ENCODE measurements at regions not wholly inside any gene's neighbourhood (a gene's known extent, or its start where the extent isn't known, plus 50 kb on each side); places are given as distances from the start of the nearest gene placed in this dataset.
A peak's percentile ranks its signal among the peaks of the same experiment; 100 is the strongest.

GRCh38 chr12:75725521-75726111, 214.2 kb upstream of the KRR1 start:
- peak; percentile 92 for DNase-seq (ENCODE audit: low read depth)

DNA sequence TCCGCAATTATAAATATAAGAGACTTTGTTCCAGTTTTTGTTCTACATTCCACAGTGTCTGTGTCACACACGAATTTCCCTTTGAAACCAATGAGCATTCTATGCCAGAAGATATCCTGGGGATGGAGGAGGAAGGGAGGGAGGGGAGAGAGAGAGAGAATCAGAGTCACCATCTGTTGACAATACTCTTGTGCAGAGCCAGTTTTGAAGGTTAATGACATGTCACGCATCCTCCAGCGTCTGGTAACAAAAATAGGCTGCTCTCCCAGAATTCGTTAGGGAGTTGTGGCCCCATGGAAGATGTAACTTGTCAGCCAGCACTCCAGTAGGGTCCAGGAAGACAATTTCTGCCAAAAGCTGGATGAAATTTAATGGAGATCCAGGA, 213.5 kb upstream of the KRR1 start:
- DNase-seq (ENCODE audit: low read depth) = peak; percentile 93

DNA sequence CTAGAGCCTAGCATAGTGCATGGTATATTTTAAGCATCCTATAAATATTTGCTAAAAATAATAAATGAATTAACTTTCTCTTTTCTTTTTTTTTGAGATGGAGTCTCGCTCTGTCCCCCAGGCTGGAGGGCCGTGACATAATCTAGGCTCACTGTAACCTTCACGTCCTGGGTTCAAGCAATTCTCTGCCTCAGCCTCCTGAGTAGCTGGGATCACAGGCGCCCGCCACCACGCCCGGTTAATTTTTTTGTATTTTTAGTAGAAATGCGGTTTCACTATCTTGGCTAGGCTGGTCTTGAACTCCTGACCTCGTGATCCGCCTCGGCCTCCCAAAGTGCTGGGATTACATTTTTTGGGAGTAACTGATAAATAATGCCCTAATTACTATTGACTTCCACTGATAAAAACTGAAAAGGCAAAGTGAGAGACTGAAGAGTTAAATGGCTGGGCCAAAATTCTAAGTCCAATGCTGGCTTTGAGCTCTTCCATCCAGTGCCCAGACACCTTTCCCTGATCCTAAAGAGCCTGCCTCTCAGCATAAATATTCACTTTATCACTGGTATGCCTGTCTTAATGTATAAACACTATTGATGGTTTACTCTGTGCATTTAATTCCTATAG, 213.0 kb upstream of the KRR1 start:
- no peak for DNase-seq (ENCODE audit: low read depth)

- peak; percentile 96 for DNase-seq (ENCODE audit: low read depth)
Observed at GRCh38 chr12:75722714-75723200, 211.3 kb upstream of the KRR1 start.

- no peak for DNase-seq (ENCODE audit: low read depth)
Observed at GRCh38 chr12:75721796-75722195, 210.4 kb upstream of the KRR1 start.

DNA sequence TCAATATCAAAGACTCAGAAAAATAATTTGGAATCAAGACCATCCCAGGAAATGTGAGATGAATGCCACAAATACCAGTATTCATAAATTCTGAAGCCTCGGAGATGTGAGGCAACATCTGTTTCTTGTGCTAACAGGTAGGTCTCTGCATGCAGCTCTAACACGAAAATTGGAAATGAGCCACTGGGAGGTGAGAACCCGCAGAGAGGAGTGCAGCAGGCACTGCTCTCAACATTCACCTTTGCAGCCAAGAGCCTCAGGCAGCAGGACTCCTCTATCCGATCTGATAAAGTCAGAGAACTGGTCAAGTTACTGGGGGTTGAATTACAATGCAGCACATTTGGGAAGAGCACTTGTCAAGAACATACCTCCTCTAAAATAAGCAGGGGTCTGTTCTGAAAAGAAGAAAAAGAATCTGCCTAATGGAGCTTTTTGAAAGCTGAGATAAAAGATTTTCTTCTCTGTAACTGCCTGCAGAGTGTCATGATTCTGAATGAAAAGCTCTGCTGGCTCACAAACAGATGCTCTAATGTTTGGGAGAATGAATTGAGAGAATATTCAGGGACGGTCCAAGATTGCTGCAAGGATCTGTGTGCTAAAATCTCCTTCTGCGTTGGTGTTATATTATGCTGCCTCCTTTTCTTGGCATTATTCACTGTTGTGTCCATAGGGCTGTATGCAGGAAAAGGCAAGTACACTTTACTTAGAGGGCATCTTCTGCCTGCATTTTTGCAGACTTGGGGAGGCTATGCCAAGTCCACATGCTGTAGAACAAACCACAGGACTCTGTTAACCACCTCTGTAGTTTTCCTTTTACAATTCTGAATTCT, 209.6 kb upstream of the KRR1 start:
- DNase-seq (ENCODE audit: low read depth) = no peak

DNA sequence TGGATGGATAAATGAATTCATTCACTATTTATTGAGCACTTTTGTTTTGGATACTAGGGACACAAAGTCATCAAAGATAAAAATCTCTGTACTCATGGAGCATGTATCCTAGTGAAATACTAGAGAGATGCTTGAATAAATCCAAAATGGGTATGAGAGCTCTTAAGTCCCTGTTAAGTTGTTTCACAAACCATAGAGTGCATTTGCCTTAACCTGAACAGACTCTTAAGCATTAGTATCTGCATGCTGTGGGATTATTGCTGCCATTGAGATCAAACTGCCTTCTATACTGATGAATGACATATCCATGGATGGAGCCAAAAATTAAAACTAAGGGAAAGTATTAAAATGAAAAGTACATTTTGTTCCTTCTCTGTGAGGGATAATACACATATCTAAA, 206.5 kb upstream of the KRR1 start:
- no peak for DNase-seq (ENCODE audit: low read depth)

- DNase-seq (ENCODE audit: low read depth) = no peak
Observed at GRCh38 chr12:75716291-75717025, 205.0 kb upstream of the KRR1 start.

GRCh38 chr12:75715682-75716081, 204.3 kb upstream of the KRR1 start:
- DNase-seq (ENCODE audit: low read depth) = no peak

DNA sequence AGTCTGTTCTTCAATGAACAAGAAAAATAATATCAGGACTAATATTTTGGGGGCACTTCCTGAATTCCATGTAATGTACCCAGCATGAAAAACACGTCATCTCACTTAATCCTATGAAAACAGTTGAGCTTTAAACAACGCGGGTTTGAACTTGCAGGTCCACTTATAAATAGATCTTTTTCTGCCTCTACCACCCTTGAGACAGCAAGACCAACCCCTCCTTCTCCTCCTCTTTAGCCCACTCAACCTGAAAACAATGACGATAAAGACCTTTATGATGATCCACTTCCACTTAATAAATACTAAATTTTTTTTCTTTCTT, 203.9 kb upstream of the KRR1 start:
- DNase-seq (ENCODE audit: low read depth) = no peak

DNA sequence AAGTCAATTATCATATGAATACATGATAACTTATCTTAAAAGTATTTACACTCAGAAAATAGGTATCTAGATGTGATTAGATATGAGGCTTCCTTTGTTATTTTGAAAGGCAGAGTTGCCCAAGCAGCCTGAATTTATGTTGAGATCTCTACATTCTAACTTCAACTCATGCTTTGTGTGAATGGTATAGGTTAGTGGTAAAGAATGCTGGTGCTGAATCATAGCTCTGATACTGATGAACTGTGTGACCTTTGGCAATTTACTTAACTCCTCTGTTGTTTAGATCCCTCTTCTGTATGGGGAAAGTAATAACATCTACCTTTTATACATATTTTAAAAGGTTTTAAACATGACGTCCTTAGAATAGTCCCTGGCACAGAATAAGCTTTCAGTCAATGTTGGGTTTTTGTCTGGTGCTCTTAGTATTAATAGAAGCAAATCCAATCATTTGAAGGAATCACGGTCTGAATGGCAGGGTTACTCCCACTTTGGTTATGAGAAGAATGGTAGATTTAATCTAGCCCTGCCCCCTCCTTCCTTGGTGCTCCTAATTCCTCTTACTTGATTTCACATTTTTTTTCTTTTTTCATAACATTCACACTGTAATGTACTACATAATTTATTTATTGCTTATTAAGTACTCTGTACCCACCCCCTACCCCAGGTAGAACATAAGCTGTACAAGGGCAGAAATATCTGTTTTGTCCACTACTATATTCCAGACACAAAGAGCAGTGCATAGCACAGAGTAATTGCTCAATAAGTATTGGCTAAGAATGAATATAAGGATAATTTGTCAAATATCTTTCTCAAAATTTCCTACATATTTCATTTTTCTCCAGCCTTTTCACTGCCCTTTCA, 203.3 kb upstream of the KRR1 start:
- peak; percentile 38 for DNase-seq (ENCODE audit: low read depth)

DNA sequence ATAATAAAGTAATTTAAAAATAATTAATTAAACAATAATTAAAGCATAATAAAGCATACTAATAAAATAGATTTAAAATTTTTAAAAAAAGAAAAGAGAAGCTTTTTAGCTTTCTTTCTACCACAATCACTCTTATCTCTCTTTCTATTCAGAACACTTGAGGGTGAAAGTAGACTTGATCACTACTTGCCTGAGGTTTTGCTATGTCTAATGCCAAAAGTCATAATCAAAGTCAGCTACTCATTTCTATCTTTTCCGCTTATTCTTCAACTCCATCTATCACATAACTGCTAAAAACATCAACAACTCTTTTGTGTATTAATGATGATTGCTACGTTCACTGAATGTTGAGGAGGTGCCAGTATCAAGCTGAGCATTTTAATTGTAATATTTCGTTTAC, 202.0 kb upstream of the KRR1 start:
- DNase-seq (ENCODE audit: low read depth) = no peak

DNA sequence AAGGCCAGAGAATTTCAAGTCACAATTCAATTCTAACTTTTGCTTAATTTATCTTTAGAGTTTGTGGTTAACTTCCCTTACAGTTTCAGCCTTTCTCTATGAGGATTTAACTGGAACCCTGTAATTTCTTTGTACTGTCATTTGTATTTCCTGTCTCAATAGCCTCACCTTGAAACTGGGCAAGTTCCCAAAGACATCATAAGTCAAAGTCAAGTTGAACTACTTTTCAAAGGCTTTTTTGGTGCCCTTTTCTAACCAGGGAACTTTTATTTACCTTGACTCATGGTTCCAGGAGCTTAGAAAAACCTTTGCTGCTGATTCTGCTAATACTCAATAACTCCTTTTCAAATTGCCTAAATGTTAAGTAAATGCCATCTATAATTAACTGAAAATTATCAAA, 200.8 kb upstream of the KRR1 start:
- DNase-seq (ENCODE audit: low read depth) = no peak

DNA sequence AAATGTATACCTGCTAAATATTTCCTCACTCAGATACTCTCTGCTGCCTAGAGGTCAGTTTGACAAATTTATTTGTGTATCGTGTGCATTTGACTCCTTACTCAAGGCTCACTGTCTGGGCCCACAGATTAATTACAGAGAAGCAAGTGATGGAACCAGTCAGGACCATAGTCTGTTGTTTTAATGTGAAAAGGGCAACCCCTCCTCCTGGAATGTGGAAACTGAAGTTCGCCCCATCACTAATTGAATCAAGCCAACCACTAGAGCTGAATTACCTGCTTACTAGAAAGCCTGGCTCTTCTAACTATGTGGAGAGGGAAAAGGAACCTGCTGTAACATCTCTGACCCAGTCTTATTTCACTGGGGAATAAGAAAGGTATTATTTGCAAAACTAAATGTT, 199.9 kb upstream of the KRR1 start:
- DNase-seq (ENCODE audit: low read depth) = no peak

DNA sequence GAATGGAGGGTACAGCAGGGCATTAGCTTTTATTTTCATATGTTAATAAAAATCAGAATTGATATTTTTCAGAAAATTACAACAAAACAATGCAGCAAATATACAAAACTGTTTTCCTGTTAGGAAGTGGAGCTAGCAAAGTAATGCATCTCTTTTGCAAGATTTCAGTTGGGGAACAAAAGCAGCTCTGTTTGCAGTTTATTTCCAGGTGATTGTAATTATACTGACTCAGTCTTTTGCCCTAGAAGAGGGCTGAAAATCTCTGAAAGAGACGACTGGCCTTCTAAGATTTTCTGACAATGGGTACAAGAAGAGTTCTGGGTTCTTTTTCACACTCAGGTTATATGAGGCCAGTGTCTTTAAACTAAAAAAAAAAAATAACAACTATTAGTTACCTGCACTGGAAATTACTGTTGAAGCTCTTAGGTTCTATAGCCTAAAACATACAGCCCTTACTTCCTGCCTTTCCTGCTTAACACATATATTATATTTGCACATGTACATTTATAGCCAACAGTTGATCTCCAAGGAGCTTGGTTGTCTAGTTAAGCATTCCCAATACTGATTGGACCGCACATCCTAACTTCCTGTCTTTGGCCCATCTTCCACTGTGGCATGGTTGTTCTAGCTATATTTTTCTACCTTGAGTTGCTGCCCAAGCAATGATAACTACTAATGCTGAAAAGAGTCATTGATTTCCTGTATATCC, 199.1 kb upstream of the KRR1 start:
- no peak for DNase-seq (ENCODE audit: low read depth)

- DNase-seq (ENCODE audit: low read depth) = no peak
Observed at GRCh38 chr12:75709503-75709902, 198.1 kb upstream of the KRR1 start.

DNA sequence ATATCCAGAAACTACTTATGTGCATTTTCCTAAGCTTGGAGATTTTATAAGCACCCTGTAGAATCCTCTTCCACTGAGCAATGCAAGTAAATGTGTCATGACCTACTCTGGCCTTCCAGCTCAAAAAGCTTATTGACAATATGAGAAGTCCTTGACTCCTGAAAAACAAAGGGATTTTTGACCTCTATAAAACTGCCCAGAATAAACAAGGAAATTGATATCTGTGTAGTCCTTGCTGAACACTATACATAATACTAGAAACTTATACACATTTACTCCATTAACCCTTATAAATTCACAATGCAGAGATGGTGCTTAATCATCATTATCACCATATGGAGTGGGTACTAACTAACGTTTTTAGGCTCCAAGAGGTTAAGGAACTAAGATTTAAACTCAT, 197.4 kb upstream of the KRR1 start:
- DNase-seq (ENCODE audit: low read depth) = no peak

- no peak for DNase-seq (ENCODE audit: low read depth)
Observed at GRCh38 chr12:75707983-75708382, 196.6 kb upstream of the KRR1 start.

GRCh38 chr12:75706786-75707605, 195.6 kb upstream of the KRR1 start:
- DNase-seq (ENCODE audit: low read depth) = peak; percentile 89
